ENCODE measurements at regions not wholly inside any gene's neighbourhood (a gene's known extent, or its start where the extent isn't known, plus 50 kb on each side); places are given as distances from the start of the nearest gene placed in this dataset.
"Not testable (repeated sequence)": the region's sequence is repeated elsewhere in the genome, so short reads cannot be mapped to it uniquely, and the experiment has no call there.

DNA sequence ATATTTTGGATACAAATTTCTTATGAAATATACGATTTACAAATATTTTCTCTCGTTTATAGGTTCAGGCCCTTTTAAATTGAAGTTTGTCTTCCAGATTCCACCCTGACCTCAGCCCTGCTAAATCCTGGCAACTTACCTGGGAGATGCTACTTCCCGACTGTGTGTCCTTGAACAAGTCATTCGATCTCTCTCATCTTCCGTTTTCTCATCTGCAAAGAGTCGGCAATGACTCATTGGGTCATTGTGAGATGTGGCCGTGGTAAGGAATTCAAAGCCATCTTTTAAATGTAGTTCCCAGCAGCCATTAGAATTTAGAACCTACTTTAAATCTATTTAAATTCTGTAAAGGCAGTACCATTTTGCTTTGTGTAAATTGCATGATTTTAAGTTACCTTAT, 72.5 kb downstream of the LHX2 start:
- no peak for DNase-seq (ENCODE audit: low spot score)

DNA sequence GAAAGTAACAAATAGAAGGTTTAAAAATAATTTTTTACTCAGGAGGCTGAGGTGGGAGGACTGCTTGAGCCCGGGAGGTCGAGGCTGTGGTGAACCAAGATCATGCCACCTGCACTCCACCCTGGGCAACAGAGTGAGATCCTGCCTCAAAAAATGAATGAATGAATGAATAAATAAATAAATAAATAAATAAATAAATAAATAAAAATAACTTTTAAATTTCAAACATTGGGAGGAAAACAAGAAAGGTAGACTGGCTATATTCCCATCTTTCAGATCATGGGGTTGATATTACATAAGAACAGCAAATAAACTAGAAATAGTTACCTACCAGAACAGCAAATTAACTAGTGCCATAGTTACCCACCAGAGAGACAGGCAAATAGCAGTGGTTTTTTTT, 75.7 kb downstream of the LHX2 start:
- no peak for DNase-seq (ENCODE audit: low spot score)

DNA sequence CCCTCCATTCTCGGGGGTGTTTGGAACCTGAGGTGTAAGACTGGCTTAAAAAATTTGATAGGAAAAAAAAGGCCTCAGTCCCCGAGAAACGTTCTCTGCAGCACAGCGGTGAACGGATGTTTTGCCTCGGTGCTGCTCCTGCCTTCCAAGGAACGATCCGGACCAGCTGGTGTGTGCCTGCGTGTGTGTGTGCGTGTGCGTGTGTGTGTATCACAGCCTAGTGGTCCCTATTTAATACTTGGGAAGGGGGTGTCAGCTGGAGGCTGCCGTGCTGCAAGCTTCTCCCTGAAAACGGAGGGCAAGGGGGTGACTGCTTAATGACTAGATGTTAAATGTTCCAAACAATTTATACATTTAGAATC, 76.9 kb downstream of the LHX2 start:
- DNase-seq (ENCODE audit: low spot score) = no peak

DNA sequence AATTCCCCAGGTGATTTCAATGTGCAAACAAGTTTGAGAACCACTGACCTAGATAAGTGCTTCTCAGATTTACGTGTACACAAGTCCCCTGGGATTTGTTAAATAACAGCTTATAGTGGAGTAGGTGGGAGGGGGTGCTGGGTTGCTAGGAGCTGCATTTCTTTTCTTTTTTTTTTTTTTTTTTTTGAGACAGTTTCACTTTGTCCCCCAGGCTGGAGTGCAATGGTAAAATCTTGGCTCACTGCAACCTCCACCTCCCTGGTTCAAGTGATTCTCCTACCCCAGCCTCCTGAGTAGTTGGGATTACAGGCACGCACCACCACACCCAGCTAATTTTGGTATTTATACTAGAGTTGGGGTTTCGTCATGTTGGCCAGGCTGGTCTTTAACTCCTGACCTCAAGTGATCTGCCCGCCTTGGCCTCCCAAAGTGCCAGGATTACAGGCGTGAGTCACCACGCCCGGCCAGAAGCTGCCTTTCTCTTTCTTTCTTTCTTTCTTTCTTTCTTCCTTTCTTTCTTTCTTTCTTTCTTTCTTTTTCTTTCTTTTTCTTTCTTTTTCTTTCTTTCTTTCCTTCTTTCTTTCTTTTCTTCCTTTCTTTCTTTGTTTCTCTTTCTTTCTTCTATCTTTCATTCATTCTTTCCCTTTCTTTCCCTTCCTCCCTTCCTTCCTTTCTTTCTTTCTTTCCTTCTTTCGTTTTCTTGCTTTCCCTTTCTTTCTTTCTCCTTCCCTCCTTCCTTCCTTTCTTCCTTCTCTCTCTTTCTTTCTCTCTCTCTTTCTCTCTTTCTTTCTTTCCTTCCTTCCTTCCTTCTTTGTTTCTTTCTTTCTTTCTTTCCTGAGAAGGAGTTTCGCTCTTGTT, 78.3 kb downstream of the LHX2 start:
- not testable (repeated sequence) for DNase-seq (ENCODE audit: low spot score)

DNA sequence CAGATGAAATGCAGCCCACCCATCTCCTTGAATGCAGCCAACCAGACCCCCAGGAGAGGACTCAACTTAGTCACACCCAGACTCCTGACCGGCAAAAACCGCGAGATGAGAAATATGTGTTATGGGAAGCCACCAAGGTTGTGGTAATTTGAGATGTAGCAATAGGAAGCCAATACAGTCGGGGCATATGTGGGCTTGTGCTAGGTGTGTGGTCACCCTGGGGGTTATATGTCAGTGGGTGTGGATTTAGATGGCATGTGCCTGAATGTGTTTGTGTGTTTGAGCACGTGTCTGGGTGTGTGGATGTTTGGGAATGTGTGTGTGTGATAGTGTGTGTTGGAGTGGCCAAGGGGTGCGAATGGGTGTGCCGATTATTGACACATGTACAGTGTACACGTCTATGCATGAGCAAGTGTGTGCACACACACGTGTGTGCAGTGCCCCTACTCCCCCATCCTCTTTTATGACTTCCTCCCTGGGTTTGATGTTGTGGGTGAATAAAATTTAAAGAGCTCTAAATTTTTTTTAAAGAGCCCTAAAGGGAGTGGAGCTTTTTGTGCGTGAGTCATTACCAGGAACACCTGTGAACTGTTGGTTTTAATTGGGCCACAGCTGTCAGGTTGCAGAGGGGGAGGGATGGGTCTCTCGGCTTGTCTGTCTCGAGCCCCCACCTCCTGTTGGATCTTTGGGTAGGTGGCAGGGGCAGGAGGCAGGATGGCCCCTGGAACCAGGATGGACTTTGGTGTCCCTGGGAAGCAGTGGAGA, 86.8 kb downstream of the LHX2 start:
- no peak for DNase-seq (ENCODE audit: low spot score)

DNA sequence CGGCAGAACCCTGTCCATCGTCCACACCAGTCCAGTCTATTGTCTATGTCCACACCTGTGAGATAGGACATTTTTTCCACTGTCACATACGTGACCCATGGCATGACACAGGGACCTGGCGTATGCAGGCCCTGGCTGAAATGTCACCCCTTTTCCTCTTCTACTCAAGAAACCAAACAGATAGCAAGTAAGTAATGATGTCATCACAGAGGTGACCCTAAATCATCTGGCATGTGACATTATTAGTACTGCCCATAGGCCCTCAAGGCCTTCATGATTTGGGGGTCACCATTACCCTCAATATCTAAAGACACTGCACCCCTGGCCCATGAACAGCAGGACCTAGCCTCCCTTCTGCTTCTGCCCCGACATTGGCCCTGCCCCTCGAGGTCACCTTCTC, 88.3 kb downstream of the LHX2 start:
- no peak for DNase-seq (ENCODE audit: low spot score)

DNA sequence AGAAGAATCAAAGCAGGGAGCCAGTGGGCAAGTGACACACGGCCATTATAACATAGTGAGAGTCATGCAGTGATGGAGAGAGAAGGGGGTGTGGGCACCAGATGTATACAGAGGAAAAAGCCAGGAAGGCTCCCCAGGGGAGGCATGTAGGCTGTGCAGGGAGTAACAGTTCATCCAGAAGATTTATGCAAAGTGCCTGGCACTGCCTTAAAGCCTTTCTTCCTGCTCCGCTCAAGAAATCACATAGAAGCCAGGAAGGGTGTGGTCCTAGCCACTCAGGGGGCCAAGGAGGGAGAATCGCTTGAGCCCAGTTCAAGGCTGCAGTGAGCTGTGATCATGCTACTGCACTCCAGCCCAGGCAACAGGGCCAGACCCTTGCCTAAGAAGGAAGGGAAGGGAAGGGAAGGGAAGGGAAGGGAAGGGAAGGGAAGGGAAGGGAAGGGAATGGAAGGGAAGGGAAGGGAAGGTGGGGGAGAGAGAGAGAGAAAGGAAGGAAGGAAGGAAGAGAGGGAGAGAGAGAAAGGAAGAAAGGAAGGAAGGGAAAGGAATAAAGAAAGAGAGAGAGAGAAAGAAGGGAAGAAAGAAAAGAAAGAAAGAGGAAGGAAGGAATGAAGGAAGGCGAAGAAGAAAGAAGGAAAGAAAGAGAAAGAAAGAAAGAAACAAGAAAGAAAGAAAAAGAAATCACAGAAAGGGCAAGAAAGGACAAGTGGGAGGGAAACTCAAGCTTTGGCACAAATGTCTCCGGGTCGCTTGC, 89.8 kb downstream of the LHX2 start:
- DNase-seq (ENCODE audit: low spot score) = no peak

DNA sequence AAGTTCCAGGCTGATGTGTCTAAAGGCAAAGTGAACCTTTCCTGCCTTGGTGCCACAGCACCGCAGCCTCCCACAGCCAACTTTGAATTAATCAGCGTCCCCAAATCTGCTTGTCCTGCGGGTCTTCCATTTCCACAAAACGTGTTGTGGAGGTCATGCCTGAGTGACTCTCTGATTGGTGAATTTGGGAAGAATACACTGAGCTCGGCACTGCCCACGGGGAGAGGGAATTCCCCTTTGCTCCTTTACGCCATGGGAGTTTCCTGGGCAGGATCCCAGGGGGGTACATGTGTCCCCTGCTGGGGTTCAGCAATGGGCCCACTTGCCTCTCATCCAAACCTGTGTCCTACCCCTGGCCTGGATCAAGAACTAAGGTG, 90.4 kb downstream of the LHX2 start:
- no peak for DNase-seq (ENCODE audit: low spot score)

DNA sequence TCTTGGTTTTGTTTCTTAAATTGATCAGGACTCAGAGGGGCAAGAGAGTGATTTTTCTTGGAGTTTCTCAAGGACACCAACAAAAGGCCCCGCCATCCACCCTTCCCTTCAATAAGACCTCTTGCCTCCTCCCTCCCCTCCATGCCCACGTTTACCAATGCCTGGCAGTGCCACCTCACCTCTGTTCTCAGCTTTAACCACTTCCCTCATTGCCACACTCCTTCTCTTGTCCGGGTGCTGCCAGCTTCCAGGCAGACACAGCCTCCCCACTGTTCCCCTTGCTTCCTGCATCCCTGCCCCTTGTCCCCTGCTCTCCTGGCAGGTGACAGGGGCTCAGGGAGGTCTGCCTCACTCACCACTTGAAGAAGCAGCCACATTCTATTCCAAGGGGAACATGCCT, 90.8 kb downstream of the LHX2 start:
- no peak for DNase-seq (ENCODE audit: low spot score)

DNA sequence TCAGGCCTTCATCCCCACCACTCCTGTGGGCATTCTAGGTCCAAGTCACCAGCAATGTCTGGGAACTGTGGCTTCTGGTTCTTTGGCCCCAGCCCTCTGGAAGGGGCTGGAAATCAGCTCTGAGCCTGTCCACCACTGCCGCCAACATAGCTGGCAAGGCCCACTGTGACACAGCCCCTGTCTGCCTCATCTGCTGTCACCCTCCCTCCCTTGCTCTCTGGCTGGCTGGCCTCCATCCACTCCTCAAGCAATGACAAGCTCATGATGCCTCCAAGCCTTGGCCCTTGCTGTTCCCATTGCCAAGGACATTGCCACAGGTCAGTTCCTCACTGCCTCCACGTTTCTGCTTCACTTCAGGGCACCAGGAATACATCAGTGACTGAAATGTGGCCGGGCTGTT, 93.7 kb downstream of the LHX2 start:
- DNase-seq (ENCODE audit: low spot score) = no peak

DNA sequence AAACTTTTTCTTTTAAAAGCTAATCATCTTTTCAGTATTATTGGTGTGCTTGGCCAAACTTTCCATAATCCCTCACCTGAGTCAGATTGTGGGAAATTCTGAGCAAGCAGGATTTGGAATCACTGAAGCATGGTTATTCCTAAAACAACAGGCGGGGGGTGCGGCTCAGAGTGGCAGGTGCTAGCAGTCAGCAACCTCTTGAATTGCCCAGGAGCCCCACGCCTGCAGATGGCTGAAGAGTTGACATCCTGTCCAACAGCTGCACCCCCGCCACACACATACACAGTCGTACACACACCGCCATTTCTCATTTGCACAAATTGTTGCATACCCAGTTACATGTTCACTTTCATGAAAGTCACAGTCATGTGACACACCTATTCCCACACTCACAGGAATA, 96.6 kb downstream of the LHX2 start:
- DNase-seq (ENCODE audit: low spot score) = no peak

DNA sequence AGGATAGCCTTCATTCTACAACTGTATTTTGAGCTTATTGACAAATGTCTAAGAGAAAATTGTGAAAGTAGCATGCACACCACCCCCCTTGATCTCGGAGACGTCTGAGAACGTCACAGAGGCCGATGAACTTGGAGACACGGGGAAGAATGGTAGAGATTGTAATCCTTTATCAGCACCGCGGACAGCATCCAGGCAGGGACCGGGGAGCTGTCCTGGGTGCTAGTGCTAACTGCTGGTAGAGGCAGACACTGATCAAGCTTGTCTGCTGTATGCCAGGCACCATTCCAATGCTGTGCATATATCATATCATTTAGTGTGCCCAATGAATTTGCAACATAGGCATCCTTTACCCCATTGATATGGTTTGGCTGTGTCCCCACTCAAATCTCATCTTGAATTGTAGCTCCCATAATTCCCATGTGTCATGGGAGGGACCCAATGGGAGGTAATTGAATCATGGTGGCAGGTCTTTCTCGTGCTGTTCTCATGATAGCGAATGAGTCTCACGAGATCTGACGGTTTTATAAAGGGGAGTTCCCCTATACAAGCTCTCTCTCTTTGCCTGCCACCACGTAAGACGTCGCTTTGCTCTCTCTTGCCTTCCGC, 98.8 kb downstream of the LHX2 start:
- peak; percentile 52 for DNase-seq (ENCODE audit: low spot score)

DNA sequence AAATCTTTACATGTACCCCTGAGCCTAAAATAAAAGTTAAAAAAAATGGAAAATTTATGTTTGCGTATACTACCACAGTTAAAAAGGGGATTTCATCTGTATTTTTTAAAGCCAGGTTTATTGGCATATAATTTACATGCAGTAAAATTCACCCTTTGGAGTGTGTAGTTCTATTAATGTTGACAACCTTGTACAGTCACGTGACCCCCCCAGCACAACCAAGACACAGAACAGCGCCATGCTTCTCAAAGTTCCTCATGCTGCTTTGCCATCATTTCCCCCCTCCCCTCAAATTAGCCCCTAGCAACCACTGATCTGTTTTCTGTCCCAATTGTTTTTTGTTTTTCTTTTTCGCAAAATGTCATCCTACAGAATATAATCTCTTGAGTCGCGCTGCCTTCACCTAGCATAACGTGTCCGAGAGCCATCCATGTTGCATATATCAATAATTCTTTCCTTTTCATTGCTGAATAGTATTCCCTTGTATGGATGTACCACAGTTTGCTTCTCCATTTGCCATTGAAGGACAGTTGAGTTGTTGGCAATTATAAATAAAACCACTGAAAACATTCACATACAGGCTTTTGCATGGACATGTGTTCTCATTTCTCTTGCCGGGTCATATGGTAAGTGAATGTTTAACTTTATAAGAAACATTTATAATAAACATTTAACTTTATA, 105.3 kb downstream of the LHX2 start:
- DNase-seq (ENCODE audit: low spot score) = no peak

DNA sequence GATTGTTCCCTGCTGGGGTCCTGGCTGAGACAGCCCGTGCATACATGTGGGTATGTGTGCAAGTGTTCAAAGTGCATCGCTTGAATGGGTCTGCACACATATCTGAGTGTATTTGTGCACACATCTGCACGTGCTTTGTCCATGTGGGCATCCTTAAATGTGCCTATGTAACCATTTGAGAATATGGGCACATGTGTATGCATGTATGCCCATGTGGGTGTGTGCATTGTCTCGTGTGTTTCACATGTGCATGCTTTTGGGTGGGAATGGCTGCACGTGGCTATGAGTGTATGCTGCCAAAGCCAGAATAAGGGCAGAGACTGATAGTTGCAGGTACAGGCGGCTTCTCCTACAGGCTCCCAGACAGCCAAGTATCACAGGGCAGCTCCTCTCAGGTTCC, 107.3 kb downstream of the LHX2 start:
- no peak for DNase-seq (ENCODE audit: low spot score)

DNA sequence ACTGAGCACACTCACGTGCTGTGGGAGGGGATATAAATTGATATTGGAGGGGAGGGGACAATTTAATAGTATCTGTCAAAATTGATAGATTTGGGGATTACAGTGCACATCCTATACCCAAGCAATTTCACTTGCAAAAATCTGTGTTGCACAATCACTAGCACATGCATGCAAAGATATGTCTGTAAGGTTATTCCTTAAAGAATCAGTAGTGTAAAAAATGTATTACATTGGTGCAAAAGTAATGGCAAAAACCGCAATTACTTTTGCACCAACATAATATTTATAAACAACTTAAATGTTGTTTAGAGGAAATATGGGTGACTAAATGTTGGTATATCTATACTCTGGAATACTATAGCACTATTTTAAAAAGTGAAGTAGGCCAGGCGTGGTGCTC, 108.7 kb downstream of the LHX2 start:
- DNase-seq (ENCODE audit: low spot score) = no peak

DNA sequence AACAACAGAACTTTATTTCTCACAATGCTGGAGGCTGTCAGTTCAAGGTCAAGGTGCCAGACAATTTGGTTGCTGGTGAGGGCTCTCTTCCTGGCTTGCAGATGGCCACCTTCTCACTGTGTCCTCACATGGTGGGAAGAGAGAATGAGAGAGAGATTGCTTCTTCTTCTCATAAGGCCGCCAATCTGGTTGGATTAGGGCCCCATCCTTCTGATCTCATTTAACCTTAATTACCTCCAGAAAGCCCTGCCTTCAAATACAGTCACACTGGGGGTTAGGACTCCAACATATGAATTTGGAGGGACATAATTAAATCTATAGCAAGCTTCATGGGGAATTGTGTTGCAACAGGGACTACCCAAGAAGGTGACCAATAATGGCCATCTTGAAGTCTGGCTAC, 110.2 kb downstream of the LHX2 start:
- no peak for DNase-seq (ENCODE audit: low spot score)

DNA sequence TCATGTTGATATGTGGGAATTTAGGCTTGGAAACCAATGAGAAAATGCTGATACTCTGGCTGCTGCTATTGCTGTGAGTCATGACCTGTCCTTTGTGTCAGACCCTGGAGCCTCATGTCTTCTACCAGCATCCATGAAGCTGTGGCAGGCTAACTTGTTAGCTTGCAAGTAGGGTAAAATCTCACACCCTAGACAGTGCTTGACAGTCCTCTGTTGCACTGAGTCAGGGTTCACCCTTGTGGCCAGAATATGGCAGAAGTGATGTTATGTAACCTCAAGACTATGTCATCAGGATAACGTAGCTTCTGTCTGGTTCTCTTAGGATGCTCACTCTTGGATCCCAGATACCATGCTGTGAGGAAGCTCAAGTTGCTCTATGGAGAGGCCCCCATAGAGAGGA, 110.8 kb downstream of the LHX2 start:
- no peak for DNase-seq (ENCODE audit: low spot score)

DNA sequence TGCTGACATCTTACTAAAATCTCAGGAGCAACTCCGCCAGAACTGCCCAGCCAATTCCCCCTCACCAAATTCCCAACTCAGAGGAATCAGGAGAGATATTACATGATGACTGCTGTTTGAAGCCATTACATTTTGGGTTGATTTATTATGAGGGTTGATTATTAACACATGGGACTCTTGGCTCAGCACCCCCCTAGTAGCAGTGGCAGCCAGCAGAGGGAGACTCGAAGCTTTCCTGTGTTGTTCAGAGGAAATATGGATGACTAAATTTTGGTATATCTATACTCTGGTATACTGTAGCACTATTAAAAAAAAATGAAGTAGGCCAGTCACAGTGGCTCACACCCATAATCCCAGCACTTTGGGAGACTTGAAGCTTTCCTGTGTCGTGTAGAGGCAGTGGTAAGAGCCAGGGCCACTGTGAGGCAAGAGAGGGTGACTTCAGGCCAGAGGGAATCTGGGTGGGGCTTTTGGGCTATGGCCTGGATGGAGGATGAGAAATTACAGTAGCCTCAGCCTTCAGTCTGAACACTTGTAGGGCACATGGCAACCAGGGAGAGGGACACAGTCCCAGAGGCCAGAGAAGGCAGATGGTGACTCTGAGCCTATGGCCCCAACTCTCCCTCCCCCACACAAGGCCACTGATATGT, 111.4 kb downstream of the LHX2 start:
- no peak for DNase-seq (ENCODE audit: low spot score)

DNA sequence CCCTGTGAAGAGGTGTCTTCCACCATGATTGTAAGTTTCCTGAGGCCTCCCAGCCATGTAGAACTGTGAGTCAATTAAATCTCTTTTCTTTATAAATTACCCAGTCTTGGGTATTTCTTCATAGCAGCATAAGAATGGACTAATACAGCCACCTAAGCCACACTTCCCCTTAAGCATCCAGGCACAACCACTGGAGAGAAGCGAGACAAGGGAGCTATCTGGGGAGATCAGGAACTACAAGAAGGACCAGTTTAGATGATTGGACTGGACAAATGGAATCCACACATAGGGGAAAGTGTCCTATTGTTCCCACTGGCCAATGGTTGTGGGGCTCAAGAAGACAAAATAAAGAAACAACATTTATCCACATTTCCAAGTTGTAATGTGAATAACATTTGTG, 112.1 kb downstream of the LHX2 start:
- DNase-seq (ENCODE audit: low spot score) = not testable (repeated sequence)

DNA sequence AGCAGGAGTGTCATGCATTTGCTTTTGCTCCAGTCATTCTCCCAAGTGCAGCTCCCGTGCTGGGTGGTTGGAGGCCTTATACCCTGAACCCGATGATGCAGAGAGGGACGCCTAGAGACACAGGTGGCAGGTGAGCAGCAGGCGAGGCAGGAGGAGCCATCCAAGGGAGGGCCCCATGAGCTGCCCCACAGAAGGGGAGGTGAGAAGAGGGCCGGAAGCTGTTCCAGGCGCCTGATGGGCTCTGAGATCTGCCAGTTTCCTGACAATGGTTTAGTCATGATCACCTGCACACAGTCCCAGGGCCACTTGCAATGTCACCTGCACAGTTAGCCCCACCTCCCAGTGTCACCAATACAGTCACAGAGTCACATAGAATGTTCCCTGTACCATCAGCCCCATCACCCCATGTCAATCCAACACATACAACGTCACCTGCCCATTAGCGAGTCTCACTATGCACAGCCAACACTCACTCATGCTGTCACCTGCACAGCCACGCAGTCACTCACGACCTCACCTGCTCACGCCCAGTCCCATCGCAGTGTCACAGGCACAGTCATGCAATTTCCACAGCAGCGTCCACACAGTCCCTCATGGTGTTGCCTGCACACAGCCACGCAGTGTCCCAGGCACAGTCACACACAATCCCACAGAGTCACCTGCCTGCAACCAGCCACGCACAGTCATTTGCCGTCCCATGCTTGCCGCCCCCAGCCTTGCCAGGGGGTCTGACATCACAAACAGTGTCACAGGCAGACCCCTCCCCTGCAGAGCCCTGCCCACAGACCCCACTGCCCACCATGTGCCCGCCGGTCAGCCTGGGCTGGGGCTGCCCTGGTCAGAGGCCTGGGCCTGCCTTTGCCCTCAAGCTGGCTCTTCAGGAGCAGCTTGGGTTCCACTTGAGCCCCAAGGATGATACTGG, 113.4 kb downstream of the LHX2 start:
- DNase-seq (ENCODE audit: low spot score) = no peak

DNA sequence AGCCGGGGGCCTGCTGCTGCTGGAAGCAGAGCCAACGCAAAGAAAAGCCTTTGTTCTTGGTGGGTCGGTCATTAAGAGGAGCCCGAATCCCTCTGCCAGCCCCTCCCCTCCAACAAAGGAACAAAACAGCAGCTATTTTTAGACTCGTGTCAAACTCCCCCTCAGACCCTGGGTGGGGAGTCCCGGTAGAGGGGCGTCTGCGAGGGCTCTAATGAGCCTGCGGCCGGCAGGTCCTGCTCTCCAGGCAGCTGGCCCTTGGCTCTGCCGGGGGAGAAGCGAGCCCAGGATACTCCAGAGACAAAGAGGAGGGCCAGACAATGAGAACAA, 114.0 kb downstream of the LHX2 start:
- no peak for DNase-seq (ENCODE audit: low spot score)
